GM23248 (cell line): ENCODE measurements at regions not wholly inside any gene's neighbourhood (a gene's known extent, or its start where the extent isn't known, plus 50 kb on each side); places are given as distances from the start of the nearest gene placed in this dataset.

ENCODE experiments used
- EZH2 ChIP-seq: fragments of 200-600 bp; sonication (generic); IDR thresholded peaks from 2 replicates; pipeline ENCODE4 v1.6.1; 2018; ENCODE audit warnings: antibody characterized with exemption, mild to moderate bottlenecking; ENCODE audit not compliant: insufficient read depth, poor library complexity, severe bottlenecking
- EZH2phosphoT487 ChIP-seq: fragments of 200-600 bp; sonication (generic); IDR thresholded peaks from 2 replicates; pipeline ENCODE4 v1.6.1; 2018; ENCODE audit warnings: antibody characterized with exemption, moderate library complexity, mild to moderate bottlenecking, low read depth; ENCODE audit not compliant: insufficient read depth

DNA sequence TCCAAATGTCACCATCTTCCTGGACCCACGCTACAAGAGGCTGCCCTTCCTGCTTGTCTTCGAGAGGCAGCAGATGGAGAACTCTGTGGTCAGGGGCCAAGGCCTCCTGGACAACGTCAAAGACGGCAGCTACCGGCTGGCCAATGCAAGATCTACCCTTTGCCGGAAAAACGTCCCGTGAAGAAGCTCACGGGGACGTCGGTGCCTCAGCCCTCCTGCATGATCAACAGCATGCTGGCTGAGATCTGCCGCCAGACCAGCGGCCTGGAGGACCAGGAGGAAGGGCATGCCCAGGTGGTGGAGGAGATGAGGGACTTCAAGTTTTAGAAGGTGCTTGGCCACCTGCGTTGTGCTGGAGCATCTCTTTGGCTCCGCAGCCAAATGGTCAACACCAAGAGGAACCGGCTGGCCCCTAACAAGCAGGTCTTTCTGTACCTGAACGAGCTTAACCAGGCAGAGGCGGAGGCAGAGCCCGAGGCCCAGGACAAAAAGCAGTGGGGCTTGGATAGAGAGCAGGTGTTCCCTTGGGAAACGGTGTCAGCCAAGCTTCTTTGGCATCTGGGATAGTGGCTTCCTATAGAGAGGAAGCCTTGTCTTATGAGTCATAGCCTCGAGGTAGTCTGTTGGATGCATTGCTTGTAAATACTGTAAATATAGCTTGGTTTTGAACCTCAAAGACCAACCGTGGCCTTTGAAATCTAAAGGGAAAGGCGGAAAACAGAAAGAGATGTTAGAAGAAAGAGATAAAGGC, 94.8 kb upstream of the ELOVL6 start:
- TF ChIP-seq EZH2phosphoT487: no peak
- no peak for TF ChIP-seq EZH2
